ENCODE measurements at regions not wholly inside any gene's neighbourhood (a gene's known extent, or its start where the extent isn't known, plus 50 kb on each side); places are given as distances from the start of the nearest gene placed in this dataset.
"Not testable (repeated sequence)": the region's sequence is repeated elsewhere in the genome, so short reads cannot be mapped to it uniquely, and the experiment has no call there.

DNA sequence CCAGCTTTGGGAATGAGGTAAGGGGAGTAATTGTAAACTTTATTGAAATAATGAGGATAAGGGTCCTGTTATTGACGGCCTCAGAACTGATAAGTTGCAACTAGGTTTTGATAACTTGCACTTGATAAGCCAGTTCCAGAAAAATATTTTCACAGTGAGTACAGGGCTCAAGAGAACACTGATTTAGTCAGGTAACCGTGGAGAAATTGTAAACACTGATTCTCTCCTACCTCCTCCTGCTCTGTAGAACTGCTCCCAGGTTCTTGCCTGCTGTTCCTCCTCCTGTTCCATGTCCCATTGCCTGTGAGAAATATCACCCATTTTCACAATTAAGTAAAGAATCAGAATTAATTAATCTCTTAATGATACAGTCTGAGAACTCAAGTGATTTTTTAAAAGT lies 55.0 kb upstream of the CXXC4 start:
- ChIA-PET CTCF (no interaction called here), POLR2A (no interaction called here)
- no peak for DNase-seq (ENCODE audit: extremely low spot score)
- TF ChIP-seq CTCF (IDR thresholded peaks at IDR 0.05; ENCODE audit: control extremely low read depth, extremely low read depth, low read depth, missing control alignments): no peak

GRCh38 chr4:104559502-104559901 lies 64.8 kb upstream of the CXXC4 start:
- TF ChIP-seq CTCF (IDR thresholded peaks at IDR 0.05; ENCODE audit: control extremely low read depth, extremely low read depth, low read depth, missing control alignments): no peak
- no peak for DNase-seq (ENCODE audit: extremely low spot score)
- ChIA-PET CTCF (no interaction called here), POLR2A (no interaction called here)

- ChIA-PET POLR2A (no interaction called here), CTCF (interaction anchor here (1.2 to 1.5 kb wide), 2 partner anchors 12 to 19 kb away, joined by 3 to 4 read pairs; no protein-coding TSS in a partner anchor)
- no peak for TF ChIP-seq CTCF (IDR thresholded peaks at IDR 0.05; ENCODE audit: control extremely low read depth, extremely low read depth, low read depth, missing control alignments)
- DNase-seq (ENCODE audit: extremely low spot score): no peak
These were observed 76.6 kb upstream of the CXXC4 start for GRCh38 chr4:104571341-104571740.

- TF ChIP-seq CTCF (IDR thresholded peaks at IDR 0.05; ENCODE audit: control extremely low read depth, extremely low read depth, low read depth, missing control alignments): no peak
- no peak for DNase-seq (ENCODE audit: extremely low spot score)
- ChIA-PET POLR2A (no interaction called here), CTCF (interaction anchor here (1.3 kb wide), 1 partner anchor 33 kb away, joined by 3 read pairs; no protein-coding TSS in a partner anchor)
These were observed 79.7 kb upstream of the CXXC4 start for GRCh38 chr4:104574371-104574770.

DNA sequence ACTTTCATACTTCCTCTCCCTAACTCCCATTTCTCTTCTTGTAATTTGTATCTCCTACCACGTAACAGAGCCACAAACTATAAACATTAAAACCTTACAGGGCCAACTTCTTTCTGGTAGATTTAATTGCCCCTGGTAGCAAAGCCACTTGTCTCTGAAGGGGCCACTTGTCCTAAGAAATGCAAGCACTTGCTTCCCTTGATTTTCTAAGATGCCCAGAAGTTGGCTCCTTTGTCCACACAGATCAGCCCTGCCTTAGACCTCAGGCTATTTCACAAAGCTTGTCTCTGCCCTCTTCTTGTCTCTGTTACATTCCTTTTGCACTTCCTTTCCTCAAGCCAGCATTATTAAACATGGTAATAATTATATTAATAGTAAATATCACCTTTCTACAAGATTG lies 80.6 kb upstream of the CXXC4 start:
- DNase-seq (ENCODE audit: extremely low spot score): no peak
- TF ChIP-seq CTCF (IDR thresholded peaks at IDR 0.05; ENCODE audit: control extremely low read depth, extremely low read depth, low read depth, missing control alignments): no peak
- CTCF ChIA-PET: no interaction called here
- POLR2A ChIA-PET: no interaction called here

DNA sequence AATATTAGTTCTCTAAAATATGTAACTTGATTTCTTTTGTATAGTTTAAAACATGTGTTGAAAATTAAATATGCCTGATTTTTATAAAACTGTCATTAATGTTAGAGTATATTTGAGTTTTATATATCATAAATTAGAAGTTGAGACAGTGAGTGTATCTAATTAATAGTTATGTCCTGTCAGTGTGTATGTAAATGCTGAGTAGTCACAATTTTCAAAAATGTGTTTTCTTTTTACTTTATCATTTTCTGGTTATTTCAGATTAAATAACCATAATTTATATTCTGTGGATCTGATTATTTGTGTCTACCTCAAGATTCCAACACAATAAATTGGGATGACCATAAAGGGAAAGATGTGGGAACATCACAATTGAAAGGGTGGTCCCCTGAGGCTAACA lies 82.7 kb upstream of the CXXC4 start:
- DNase-seq (ENCODE audit: extremely low spot score): no peak
- ChIA-PET CTCF (no interaction called here), POLR2A (no interaction called here)
- TF ChIP-seq CTCF (IDR thresholded peaks at IDR 0.05; ENCODE audit: control extremely low read depth, extremely low read depth, low read depth, missing control alignments): no peak

GRCh38 chr4:104581476-104581875 lies 86.8 kb upstream of the CXXC4 start:
- POLR2A ChIA-PET; CTCF ChIA-PET; DNase-seq (ENCODE audit: extremely low spot score): not testable (repeated sequence)

- POLR2A ChIA-PET; DNase-seq (ENCODE audit: extremely low spot score): not testable (repeated sequence)
- CTCF ChIA-PET: interaction anchor here (1.3 to 1.7 kb wide), 3 partner anchors 8 to 10 kb away, joined by 3 to 5 read pairs (median 4); no protein-coding TSS in a partner anchor
These were observed 87.4 kb upstream of the CXXC4 start for GRCh38 chr4:104582056-104582455.

Data from GM10248 (cell line).